CD8-positive, alpha-beta memory T cell (primary cell): ENCODE measurements at regions not wholly inside any gene's neighbourhood (a gene's known extent, or its start where the extent isn't known, plus 50 kb on each side); places are given as distances from the start of the nearest gene placed in this dataset.
A peak's percentile ranks its signal among the peaks of the same experiment; 100 is the strongest.

Experiments
- CTCF ChIA-PET: fragments of 350-600 bp; sonication (Branson Sonifier 250); formaldehyde crosslinking; loops from one replicate; lab custom pipeline; 2021; ENCODE audit warnings: antibody characterized with exemption; lab: Charles Lee
- POLR2A ChIA-PET: fragments of 350-600 bp; sonication (Branson Sonifier 250); formaldehyde crosslinking; loops from one replicate; lab custom pipeline; 2021; ENCODE audit warnings: antibody characterized with exemption; lab: Charles Lee
- DNase-seq, 5 donors: peaks; one replicate each; pipeline versions ENCODE4 v3.0.0 to v3.0.0-alpha.2; 2020 to 2022; ENCODE audit warnings: mixed read lengths in 1 of 5
- H3K27ac ChIP-seq: one replicate; pipeline ENCODE4 v1.7.0; 2013; ENCODE audit warnings: low read depth, mild to moderate bottlenecking, low read length, moderate library complexity
- H3K27me3 ChIP-seq: 2 replicates; pipeline ENCODE4 v1.7.0; 2013; ENCODE audit warnings: low read length, mild to moderate bottlenecking; ENCODE audit not compliant: insufficient read depth, poor library complexity, severe bottlenecking
- H3K36me3 ChIP-seq: 2 replicates; pipeline ENCODE4 v1.7.0; 2013; ENCODE audit warnings: mild to moderate bottlenecking, low read length, moderate library complexity; ENCODE audit not compliant: insufficient read depth
- H3K4me1 ChIP-seq: 2 replicates; pipeline ENCODE4 v1.7.0; 2013; ENCODE audit warnings: mild to moderate bottlenecking, low read length, moderate library complexity; ENCODE audit not compliant: insufficient read depth
- H3K4me3 ChIP-seq: 2 replicates; pipeline ENCODE4 v1.7.0; 2013; ENCODE audit warnings: mild to moderate bottlenecking, low read length
- H3K9me3 ChIP-seq: 2 replicates; pipeline ENCODE4 v1.7.0; 2013; ENCODE audit warnings: mild to moderate bottlenecking, low read length
- H3K27ac Mint-ChIP-seq, 8 donors: one replicate each; pipeline ENCODE4 v1.8.0; 2020 to 2021; ENCODE audit warnings: mixed read lengths in 8 of 8, mild to moderate bottlenecking in 6 of 8, inconsistent platforms in 3 of 8, moderate library complexity in 3 of 8
- H3K27me3 Mint-ChIP-seq, 2 donors: one replicate each; pipeline ENCODE4 v1.8.0; 2020 to 2021; ENCODE audit warnings: mixed read lengths in 2 of 2, mild to moderate bottlenecking in 1 of 2, moderate library complexity in 1 of 2
- H3K36me3 Mint-ChIP-seq, 3 donors: one replicate each; pipeline ENCODE4 v1.8.0; 2020 to 2021; ENCODE audit warnings: mixed read lengths in 3 of 3, inconsistent platforms in 1 of 3, mild to moderate bottlenecking in 1 of 3
- H3K4me1 Mint-ChIP-seq, 3 donors: one replicate each; pipeline ENCODE4 v1.8.0; 2020 to 2021; ENCODE audit warnings: mixed read lengths in 3 of 3, inconsistent platforms in 1 of 3, mild to moderate bottlenecking in 1 of 3
- H3K4me3 Mint-ChIP-seq, 7 donors: one replicate each; pipeline ENCODE4 v1.8.0; 2020 to 2021; ENCODE audit warnings: mixed read lengths in 7 of 7, mild to moderate bottlenecking in 6 of 7, moderate library complexity in 4 of 7, inconsistent platforms in 2 of 7
- H3K9me3 Mint-ChIP-seq, 5 donors: one replicate each; pipeline ENCODE4 v1.8.0; 2020 to 2022; ENCODE audit warnings: mixed read lengths in 5 of 5, mild to moderate bottlenecking in 3 of 5, moderate library complexity in 2 of 5, inconsistent platforms in 1 of 5

DNA sequence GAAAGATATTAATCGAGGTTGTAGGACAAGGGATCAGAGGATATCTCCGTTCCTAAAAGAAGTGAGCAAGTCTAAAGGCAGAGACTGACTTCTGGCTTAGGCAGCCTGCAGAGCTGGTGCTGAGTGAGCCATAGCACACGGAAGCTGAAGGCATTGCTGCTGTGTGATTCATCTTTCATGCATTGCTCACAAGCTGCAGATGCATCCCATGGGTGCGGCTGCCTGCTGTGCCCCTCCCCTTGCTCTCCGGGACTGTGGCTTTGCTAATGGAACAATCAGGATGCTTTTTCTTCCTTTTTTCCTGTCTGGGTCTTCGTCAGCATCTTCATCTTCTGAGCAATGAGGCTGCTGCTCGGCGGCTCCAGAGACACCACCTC lies 341.4 kb downstream of the DIRAS2 start:
- no peak overlapping the region for H3K27ac ChIP-seq
- Mint-ChIP-seq H3K4me1 (no peaks in the 10 kb centered on the region), H3K4me3 (no peak overlapping the region), H3K9me3 (no peaks in the 10 kb centered on the region), H3K27ac (no peak overlapping the region), H3K27me3 (peaks cover 4 to 8% of the 10 kb centered on the region in 2 donors), H3K36me3 (no peaks in the 10 kb centered on the region)
- no peak for DNase-seq
- H3K27me3 ChIP-seq, result no peaks in the 10 kb centered on the region
- no peak overlapping the region for H3K4me3 ChIP-seq
- POLR2A ChIA-PET, result no interaction called here
- no peaks in the 10 kb centered on the region for H3K9me3 ChIP-seq
- H3K4me1 ChIP-seq, result no peaks in the 10 kb centered on the region
- CTCF ChIA-PET, result no interaction called here
- no peaks in the 10 kb centered on the region for H3K36me3 ChIP-seq

DNA sequence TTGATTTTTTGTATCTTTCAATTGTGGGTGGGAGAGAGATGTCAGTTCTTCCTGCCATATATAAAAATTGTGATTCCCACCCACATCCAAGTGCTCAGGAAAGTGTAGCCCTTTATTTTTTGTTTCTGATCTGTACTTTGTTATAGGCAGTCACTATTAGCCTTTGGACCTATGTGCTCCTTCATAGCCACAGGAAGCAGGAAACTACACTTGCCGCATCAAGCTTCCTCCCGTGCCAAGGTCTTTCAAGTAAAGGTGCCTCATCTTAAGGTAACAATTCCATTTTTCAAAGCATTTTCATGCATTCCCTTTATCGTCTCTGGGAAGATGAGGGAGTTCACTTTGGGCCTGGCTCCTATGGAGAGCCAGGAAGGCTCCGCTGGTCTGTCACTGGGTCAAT lies 339.0 kb downstream of the DIRAS2 start:
- Histone ChIP-seq H3K4me3 (no peak overlapping the region), H3K27me3 (no peaks in the 10 kb centered on the region), H3K27ac (no peak overlapping the region), H3K4me1 (no peaks in the 10 kb centered on the region), H3K36me3 (no peaks in the 10 kb centered on the region), H3K9me3 (no peaks in the 10 kb centered on the region)
- Mint-ChIP-seq H3K27ac (no peak overlapping the region), H3K27me3 (peaks cover 4 to 8% of the 10 kb centered on the region in 2 donors), H3K9me3 (no peaks in the 10 kb centered on the region), H3K4me1 (no peaks in the 10 kb centered on the region), H3K36me3 (no peaks in the 10 kb centered on the region), H3K4me3 (no peak overlapping the region)
- POLR2A ChIA-PET, result no interaction called here
- CTCF ChIA-PET, result no interaction called here
- no peak for DNase-seq

DNA sequence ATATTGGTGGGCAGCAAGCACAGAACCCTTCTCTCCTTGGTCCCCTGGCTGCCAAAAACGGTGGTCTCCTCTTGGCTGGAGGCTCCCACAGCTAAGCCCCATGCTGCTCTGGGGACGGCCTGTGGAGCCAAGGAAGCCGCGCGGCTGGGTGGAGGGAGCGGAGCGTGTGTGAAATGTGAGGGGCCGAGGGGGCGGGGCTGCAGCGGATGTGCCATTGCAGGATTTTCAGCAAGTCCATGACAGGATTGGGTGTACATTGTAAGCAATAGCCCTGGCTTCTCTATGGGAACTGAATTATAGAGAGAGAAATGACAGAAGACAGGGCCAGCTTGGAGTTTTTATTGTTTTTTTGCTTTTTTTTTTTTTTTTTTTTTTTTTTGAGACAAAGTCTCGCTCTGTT lies 336.5 kb downstream of the DIRAS2 start:
- Mint-ChIP-seq H3K27ac (peak overlapping the region in 1 of 8 donors; percentile 21), H3K27me3 (peaks cover 4 to 8% of the 10 kb centered on the region in 2 donors), H3K36me3 (no peaks in the 10 kb centered on the region), H3K4me1 (no peaks in the 10 kb centered on the region), H3K4me3 (no peak overlapping the region), H3K9me3 (no peaks in the 10 kb centered on the region)
- ChIA-PET POLR2A (no interaction called here), CTCF (no interaction called here)
- no peak overlapping the region for H3K27ac ChIP-seq
- H3K27me3 ChIP-seq, result no peaks in the 10 kb centered on the region
- no peak for DNase-seq
- no peaks in the 10 kb centered on the region for H3K9me3 ChIP-seq
- no peak overlapping the region for H3K4me3 ChIP-seq
- H3K36me3 ChIP-seq, result no peaks in the 10 kb centered on the region
- H3K4me1 ChIP-seq, result no peaks in the 10 kb centered on the region

DNA sequence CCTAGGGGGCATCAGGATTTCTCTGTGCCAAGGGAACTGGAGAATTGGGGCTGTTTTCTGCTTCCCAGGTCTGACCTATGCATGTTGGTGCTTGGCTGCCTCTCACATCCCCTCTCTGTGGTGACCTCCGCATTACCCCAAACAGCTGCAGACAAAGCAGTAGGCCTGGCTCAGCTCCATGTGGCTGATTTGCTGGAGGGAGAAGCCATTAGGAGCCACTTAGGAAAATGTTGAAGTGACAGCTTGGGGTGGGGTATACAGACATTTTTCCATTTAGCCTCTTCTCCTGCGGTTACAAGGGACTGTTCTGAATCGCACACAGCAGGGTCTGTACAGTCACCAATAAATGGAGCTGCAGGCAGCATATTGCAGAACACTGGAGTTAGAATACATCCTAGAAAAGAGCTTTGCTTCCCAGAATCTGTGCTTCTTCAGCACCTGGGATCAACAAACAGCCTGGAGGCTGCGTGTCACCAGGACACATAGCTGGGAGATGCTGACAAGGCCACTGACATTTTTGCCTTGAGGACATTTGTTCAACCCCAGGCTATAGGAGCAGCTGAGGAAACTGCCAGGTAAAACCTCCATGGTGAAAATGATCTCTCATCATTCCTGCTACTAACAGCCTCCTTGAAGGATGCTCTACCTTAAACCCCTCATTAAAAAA lies 335.3 kb downstream of the DIRAS2 start:
- H3K27ac ChIP-seq, result no peak overlapping the region
- H3K9me3 ChIP-seq, result no peaks in the 10 kb centered on the region
- no peak overlapping the region for H3K4me3 Mint-ChIP-seq
- ChIA-PET POLR2A (no interaction called here), CTCF (no interaction called here)
- peaks cover 4 to 8% of the 10 kb centered on the region in 2 donors for H3K27me3 Mint-ChIP-seq
- no peaks in the 10 kb centered on the region for H3K36me3 Mint-ChIP-seq
- no peak overlapping the region for H3K27ac Mint-ChIP-seq
- no peaks in the 10 kb centered on the region for H3K4me1 Mint-ChIP-seq
- H3K4me3 ChIP-seq, result no peak overlapping the region
- no peaks in the 10 kb centered on the region for H3K4me1 ChIP-seq
- H3K9me3 Mint-ChIP-seq, result no peaks in the 10 kb centered on the region
- no peaks in the 10 kb centered on the region for H3K27me3 ChIP-seq
- H3K36me3 ChIP-seq, result no peaks in the 10 kb centered on the region
- no peak for DNase-seq

DNA sequence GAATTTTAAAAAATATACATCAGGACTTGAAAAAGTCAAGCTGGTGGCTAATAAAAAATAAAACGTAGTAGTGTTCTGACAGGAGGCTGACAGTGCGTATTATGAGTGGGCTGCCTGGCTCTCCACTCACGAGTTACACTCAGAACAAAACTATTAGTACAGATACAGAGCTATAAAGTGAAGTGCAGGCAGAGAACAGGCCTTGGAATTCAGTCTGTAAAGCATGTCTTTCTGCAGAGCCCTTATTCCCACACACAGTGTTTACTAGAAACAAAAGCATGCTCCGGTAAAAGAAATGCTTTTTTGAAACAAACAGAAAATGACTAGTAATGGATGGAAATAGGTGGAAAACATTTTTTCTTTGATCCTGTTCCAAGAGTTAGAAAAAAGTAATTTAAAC lies 334.7 kb downstream of the DIRAS2 start:
- H3K27ac Mint-ChIP-seq, result no peak overlapping the region
- H3K27ac ChIP-seq, result no peak overlapping the region
- no peaks in the 10 kb centered on the region for H3K9me3 Mint-ChIP-seq
- no peaks in the 10 kb centered on the region for H3K4me1 Mint-ChIP-seq
- POLR2A ChIA-PET, result no interaction called here
- H3K4me1 ChIP-seq, result no peaks in the 10 kb centered on the region
- H3K9me3 ChIP-seq, result no peaks in the 10 kb centered on the region
- H3K4me3 Mint-ChIP-seq, result no peak overlapping the region
- no peak for DNase-seq
- CTCF ChIA-PET, result no interaction called here
- no peak overlapping the region for H3K4me3 ChIP-seq
- H3K27me3 ChIP-seq, result no peaks in the 10 kb centered on the region
- H3K36me3 Mint-ChIP-seq, result no peaks in the 10 kb centered on the region
- no peaks in the 10 kb centered on the region for H3K36me3 ChIP-seq
- H3K27me3 Mint-ChIP-seq, result peaks cover 4 to 8% of the 10 kb centered on the region in 2 donors

DNA sequence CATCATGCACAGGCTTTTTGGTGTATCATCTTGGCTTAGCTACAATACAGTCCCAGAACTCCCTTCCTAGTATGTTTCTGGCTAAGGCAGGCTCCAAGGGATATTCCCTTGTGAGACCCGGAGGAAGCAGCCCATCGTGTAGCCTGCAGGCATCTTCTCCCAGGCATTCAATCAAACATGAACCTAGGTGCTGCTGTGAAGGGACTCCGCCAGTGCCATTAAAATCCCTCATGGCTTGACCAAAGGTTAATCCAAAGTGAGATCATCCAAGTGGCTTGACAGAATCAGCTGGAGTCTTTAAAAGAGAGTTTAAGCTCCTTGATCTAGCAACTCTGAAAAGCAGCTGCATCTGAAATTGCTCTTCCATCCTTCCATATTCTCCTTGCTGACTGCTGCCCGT lies 333.9 kb downstream of the DIRAS2 start:
- no peaks in the 10 kb centered on the region for H3K36me3 ChIP-seq
- Mint-ChIP-seq H3K36me3 (no peaks in the 10 kb centered on the region), H3K27ac (no peak overlapping the region), H3K4me1 (no peaks in the 10 kb centered on the region), H3K27me3 (peaks cover 4% of the 10 kb centered on the region in 2 donors), H3K9me3 (no peaks in the 10 kb centered on the region), H3K4me3 (no peak overlapping the region)
- no peaks in the 10 kb centered on the region for H3K4me1 ChIP-seq
- DNase-seq, result no peak
- no peaks in the 10 kb centered on the region for H3K9me3 ChIP-seq
- no peak overlapping the region for H3K27ac ChIP-seq
- H3K4me3 ChIP-seq, result no peak overlapping the region
- ChIA-PET CTCF (no interaction called here), POLR2A (no interaction called here)
- no peaks in the 10 kb centered on the region for H3K27me3 ChIP-seq

DNA sequence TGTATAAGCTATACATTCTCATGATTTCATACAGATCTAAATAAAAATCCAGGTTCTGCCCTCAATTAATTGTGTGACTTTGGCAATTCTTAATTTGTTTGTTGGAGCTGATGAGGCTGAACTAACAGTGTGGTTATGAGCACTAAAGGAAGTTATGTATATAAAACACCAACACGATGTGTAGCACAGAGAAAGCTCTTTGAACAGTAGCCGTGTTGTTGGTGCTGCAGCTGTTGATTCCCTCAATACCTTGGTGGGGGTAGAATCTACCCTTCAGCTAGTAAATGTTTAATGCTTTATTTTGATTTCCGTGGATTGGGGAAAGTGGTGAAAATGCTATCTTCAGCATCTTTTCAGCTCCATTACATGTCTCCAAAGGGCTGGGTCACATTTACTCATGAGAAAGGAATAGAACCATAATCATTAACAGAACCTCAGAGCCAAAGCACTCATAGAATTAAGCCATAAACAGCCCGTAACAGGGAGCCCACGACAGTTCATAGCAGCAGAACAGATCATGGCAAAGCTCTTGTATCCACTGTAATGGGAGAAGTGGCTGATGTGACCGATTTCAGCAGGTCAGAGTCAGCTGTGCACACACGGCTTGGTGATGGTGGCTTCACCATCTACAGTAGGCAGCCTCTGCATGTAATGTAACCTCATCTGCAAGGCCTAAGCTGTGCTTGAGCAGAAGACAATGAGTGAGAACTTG lies 332.7 kb downstream of the DIRAS2 start:
- Mint-ChIP-seq H3K9me3 (no peaks in the 10 kb centered on the region), H3K27me3 (peaks cover 4% of the 10 kb centered on the region in 2 donors), H3K4me1 (no peaks in the 10 kb centered on the region), H3K4me3 (no peak overlapping the region), H3K36me3 (no peaks in the 10 kb centered on the region), H3K27ac (no peak overlapping the region)
- no peak overlapping the region for H3K4me3 ChIP-seq
- DNase-seq, result no peak
- H3K9me3 ChIP-seq, result no peaks in the 10 kb centered on the region
- H3K27ac ChIP-seq, result no peak overlapping the region
- ChIA-PET POLR2A (no interaction called here), CTCF (no interaction called here)
- H3K4me1 ChIP-seq, result no peaks in the 10 kb centered on the region
- H3K27me3 ChIP-seq, result no peaks in the 10 kb centered on the region
- H3K36me3 ChIP-seq, result no peaks in the 10 kb centered on the region

DNA sequence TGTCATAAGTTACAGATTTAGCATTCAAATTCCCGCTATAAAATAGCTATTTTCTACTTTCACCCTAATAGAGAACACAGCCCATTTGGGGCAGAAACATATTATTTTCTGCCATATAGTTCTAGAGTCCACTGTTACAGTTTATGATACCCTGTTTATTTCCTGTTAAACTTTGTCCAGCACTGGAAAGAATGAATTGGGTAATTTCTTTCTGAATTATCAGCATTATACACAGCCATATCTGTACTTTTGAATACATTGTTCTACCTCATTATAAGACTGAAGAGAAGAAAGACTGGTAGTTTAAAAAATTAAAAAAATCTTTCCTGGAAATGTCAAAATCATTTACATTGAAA lies 332.1 kb downstream of the DIRAS2 start:
- ChIA-PET CTCF (interaction anchor here (0.6 kb wide), 1 partner anchor 14 kb away, joined by 3 read pairs; no protein-coding TSS in a partner anchor), POLR2A (no interaction called here)
- DNase-seq, result no peak
- H3K4me3 Mint-ChIP-seq, result no peak overlapping the region
- H3K9me3 Mint-ChIP-seq, result no peaks in the 10 kb centered on the region
- Histone ChIP-seq H3K4me1 (no peaks in the 10 kb centered on the region), H3K27me3 (no peaks in the 10 kb centered on the region), H3K9me3 (no peaks in the 10 kb centered on the region), H3K36me3 (no peaks in the 10 kb centered on the region), H3K27ac (no peak overlapping the region), H3K4me3 (no peak overlapping the region)
- no peaks in the 10 kb centered on the region for H3K36me3 Mint-ChIP-seq
- H3K4me1 Mint-ChIP-seq, result no peaks in the 10 kb centered on the region
- no peak overlapping the region for H3K27ac Mint-ChIP-seq
- peaks cover 4% of the 10 kb centered on the region in 2 donors for H3K27me3 Mint-ChIP-seq
